CD1c-positive myeloid dendritic cell (primary cell): ENCODE measurements at regions not wholly inside any gene's neighbourhood (a gene's known extent, or its start where the extent isn't known, plus 50 kb on each side); places are given as distances from the start of the nearest gene placed in this dataset.
A peak's percentile ranks its signal among the peaks of the same experiment; 100 is the strongest.
"Not testable (repeated sequence)": the region's sequence is repeated elsewhere in the genome, so short reads cannot be mapped to it uniquely, and the experiment has no call there.

ENCODE experiments used
- DNase-seq: peaks from one replicate; pipeline ENCODE4 v3.0.0-alpha.2; 2016; ENCODE audit errors: extremely low spot score

DNA sequence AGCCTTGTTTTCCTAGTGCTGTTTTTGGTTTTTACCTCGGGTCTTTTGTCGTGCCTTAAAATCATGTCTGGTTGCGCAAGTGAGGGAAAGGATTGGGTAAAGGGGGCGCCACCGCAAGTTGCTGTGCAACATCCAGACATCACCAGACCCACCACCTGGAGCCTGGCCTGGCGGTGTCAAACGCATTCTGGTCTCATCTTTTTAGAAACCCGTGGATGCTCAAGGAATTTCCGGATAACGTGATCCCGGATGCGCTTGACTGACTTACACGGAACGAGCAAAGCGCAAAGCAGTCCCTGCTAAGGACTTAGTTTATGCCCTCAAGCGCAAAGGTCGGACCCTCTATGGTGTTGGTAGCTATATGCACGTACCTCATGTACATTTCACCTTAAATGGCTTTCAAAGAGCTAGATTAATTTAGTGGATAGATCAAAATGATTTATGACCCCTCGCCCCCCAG, 105.2 kb downstream of the OR2B2 start:
- DNase-seq: peak; percentile 21

DNA sequence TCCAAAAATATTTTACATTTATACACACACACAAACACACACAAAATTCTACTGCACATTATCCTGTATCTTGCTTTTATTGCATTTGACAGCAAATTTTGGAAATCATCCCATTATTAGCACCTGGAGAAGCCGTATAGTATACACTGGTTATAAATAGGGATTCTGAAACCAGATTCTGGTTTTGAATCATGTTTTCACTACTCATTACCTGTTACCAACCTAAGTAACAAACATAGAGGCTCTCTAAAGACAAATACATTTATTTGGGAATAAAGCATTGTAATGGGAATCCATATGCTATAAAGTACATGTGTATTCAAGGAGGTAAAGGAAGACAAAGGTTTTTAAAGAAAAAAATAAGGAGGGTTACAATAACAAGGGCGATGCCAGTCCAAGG, 106.8 kb downstream of the OR2B2 start:
- no peak for DNase-seq

DNA sequence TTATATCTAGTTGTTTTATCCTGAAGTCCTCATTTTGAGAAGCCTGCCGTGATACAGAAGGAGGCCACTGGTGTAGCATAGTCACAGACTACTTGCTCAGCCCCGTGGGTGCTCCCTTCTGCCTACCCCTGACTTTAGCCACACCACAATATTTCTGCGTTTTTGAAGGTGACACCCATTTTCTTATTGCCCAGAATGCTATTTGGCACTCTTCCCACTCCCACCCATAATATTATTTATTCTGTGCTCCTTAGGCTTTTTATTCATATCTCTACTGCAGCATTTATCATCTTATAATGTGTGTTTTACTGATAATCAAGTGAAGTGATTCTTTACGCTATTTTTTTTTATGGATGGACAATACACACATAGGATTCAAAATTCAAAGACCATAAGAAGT, 107.3 kb downstream of the OR2B2 start:
- no peak for DNase-seq

DNA sequence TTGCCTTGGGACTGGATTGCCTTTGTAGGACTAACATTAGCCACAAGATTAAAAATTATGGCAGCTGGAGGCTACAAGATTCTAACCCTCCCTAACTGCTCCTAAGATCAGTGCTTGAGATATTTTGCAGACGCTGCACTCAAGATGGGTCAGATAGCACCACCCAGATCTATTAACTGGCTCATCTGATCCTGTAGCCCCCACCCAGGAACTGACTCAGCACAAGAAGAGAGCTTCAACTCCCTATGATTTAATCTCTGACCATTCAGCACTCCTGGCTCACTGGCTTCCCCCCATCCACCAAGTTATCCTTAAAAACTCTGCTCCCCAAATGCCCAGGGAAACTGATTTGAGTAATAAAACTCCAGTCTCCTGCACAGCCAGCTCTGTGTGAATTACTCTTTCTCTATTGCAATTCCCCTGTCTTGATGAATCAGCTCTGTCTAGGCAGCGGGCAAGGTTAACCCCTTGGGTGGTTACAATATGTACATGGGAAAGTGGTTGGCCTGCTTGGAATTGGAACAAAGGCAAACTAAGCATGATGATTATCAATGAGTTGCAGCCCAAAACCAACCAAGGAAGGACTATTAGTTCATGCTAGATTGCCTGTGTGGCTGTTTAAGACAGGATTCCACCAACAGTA, 111.3 kb downstream of the OR2B2 start:
- DNase-seq: no peak

DNA sequence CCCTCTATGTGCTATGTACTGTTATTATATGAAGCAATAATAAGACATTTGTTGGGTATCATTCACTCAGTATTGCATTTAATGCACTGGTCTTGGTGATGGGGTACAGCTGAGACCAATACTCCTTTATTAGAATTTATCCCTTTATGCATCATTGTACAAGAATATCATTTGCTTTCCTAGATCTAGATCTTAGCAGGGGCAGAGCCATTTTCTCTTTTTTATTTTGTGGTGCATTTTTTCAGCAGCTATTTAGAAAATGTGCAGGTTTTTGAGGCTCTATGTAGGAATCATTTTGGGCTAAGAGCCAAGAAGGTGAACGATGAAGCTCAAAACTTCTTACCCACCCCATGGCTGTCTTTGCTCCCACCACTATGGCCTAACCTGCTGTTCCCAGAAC, 114.2 kb downstream of the OR2B2 start:
- no peak for DNase-seq

DNA sequence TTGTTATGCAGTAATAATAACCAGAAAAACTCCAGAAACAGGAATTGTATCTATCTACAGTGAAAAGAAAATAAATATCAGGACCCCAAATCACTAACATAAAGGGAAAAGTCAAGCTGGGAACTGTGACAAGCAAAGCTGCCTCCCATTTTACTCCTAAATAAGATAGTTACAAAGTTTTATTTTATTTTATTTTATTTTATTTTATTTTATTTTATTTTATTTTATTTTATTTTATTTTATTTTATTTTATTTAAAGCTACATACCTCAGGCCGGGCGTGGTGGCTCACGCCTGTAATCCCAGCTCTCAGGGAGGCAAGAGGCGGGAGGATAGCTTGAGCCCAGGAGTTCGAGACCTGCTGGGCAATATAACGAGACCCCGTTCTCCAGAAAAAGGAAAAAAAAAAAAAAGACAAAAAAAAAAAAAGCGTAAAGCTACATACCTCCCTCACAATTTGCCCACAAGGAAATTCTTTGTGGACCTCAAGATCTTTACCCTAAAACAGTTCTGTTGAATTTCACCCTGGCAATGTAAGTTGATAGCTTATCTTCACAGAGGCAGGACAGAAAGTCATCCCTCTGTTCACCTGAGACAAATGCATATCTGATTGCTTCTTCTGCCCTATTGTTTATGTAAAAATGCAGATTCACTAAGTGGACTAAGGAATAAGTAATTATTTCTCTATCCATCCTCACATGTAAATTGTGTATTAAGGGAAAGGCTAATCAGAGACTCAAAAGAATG, 115.3 kb downstream of the OR2B2 start:
- not testable (repeated sequence) for DNase-seq

DNA sequence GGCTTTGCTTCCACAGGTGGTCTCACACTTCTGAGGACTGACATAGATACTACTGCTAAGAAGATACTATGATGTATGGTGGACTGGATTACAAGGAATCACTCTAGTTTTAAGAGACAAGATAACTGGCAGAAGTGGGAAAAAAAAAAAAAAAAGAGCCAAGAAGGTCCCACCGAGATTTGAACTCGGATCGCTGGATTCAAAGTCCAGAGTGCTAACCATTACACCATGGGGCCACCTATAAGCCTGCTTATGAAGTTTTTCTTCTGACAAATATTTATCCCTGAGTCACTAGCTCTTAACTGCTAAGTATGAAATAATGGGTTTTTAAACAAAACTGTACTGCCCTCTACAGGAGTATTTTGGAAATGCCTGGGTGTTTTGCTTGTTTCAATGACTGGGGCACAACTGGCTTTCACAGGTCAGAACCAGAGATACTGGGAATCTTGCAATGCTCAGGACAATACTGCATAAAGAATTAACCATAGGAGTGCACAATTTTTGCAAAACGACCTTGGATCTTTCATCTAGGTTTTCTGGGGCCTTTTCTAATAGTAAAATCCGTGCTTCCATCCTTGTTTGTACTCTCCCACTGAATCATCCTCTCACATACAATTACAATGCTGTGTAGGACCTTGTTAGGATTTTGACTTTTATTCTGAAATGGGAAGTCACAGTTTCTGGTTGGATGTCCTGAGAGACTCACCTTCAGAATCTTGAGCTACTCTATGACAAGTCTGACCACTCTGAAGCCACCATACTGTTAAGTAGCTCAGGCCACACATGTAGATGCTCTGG, 116.3 kb downstream of the OR2B2 start:
- DNase-seq: peak; percentile 94

DNA sequence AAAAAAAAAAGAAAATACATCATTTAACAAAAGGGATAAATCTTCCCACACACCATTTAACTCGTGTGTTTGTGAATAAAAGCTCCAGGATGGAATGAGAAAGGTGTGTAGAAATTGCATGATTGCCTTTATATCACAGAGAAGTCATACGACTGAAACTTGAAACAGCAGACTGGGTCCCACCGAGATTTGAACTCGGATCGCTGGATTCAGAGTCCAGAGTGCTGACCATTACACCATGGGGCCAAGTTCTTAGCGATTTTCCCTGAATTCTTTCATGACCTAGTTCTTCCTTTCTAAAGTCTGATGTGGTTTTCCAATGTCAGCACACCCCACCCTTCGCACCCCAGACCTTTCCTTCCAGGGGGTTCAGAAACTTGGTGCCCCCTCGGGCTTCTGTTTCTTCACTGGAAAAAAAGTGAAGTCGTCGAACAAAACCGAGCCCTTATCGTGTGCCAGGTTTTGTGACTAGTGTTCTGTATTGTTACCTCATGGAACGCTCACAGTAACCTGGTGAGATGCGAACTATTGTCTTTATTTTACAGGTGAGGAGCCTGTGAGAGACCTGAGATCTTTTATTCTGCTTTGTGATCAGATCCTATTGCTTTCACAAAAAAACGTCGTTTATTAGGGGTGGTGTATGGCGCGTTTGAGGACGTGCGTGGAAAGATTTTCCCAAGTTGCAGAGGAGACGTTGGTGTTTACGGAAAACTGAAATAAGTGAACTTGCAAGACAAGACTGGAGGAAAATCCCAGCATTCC, 120.8 kb downstream of the OR2B2 start:
- DNase-seq: peak; percentile 51

DNA sequence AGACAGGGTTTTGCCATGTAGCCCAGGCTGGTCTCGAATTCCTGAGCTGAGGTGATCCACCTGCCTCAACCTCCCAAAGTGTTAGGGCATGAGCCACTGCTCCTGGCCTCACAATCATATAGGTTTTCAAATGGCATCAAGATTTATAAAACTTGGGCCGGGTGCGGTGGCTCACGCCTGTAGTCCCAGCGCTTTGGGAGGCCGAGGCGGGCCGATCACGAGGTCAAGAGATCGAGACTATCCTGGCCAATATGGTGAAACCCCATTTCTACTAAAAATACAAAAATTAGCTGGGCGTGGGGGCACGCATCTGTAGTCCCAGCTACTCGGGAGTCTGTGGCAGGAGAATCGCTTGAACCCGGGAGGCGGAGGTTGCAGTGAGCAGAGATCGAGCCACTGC, 123.8 kb downstream of the OR2B2 start:
- DNase-seq: not testable (repeated sequence)

DNA sequence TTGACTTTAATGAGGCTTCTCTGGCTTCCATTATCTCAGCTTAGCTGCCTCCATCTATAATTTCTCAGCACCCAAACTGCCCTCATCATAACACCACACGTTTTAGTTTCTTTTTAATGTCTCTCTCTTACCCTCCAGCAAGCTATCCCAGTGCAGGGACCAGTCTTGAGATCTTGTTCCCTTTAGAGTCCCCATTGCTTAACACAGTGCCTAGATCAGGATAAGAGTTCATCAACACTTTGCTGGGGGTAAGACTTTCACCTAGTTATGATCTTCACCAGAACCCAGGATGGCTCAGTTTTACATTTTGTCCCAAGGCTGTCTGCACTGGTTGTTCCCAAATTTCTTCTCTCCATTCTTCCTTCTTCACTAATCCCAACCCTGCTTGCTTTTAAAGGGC, 126.1 kb downstream of the OR2B2 start:
- DNase-seq: no peak

DNA sequence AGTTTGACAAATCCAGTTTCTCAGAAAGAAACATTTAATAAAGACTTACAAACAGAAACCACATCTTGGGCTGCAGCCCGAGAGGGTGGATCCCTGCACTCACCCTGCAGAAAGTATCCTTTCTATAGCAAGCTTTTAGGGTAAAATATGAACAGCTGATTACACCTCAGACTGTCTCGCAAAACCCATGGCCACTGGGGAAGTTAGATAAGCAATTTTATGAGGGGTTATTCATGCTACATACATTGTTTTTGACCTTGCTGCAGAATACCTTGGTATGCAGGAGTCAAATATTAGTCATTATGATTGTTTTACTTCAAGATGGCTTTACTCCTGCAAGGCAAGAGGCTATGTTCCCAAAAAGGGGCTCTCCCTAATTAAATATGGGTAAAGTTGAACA, 126.9 kb downstream of the OR2B2 start:
- no peak for DNase-seq

DNA sequence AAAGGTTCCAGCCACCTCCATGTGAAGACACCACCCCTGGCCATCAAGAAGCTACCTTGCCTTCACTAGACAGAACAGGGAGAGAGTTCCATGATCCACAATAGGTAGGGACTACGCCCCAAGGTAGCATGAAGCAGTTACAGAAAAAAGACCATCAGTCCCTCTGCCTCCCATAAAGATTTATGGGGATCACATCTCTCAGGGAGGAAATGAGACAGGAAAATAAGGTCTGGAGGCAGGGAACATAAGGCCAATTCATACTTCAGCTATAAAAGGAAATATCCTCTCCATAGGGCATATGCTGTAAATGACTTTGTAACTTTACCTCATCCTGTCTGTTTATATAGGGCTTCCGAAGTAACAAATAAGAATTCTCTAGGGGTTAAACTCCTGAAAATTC, 129.4 kb downstream of the OR2B2 start:
- DNase-seq: no peak

DNA sequence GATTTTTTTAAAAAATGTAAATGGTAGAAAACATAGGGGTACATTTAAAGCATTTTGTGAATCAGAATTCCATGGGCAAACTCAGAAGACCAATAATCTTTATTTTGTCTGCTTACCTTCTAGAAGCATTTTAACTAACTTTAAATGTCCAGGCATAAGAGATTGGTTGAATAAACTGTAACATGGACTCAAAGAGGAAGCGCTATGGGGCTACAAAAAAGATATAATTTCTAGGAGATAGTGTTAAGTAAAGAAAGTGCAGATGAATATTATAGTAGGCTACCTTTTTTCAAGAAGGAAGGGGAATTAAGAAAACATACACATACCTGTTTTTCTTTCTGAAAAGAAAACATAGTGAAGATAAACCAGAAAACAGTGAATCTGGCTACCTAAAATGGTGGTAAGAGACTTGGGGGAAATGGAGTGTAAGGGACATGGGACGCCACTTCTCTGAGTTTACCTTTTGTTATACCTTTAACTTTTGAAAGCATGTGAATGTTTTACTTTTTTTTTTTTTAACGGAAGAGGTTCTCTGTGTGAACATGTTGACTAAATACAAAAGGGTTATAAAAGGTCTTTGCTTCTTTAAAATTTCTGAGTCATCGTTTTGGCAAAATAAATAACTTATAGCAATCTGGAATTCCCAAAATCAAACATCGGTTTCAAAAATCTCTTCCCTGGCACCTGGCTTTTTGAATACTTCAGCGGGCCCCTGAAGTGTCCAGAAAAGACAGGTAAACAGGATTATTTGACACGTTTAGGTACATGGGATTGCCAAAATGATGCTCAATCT, 133.4 kb downstream of the OR2B2 start:
- no peak for DNase-seq

DNA sequence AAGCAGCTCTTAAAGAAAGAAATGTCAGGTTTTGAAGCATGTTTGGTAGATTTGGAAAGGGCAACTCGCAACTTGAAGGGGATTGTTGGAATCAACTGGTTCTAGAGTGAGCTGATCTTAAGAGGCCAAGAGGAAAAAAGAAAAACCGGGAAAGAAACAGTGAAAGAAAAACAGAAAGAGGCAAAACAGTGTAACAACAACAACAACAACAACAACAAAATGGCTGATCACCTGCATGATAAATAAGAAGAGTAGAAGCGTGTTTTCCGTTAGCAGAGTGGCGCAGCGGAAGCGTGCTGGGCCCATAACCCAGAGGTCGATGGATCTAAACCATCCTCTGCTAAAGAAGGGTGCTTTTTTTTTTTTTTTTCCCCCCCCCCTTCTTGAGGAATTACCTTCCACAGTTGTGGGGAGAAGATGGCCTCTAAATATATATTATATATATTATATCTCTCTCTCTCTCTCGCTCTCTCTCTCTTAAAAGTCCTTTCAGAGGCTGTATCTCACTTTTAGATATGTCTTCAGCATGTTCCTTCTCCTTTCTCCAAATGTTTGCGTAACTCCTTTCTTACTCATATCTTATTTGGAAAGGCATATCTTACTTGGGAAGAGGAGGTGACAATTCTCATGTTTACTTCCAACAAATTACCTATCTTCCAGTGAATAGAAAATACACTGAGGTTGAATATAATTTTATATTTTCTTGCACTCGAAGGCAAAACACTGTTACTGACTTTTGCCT, 134.4 kb downstream of the OR2B2 start:
- DNase-seq: no peak

DNA sequence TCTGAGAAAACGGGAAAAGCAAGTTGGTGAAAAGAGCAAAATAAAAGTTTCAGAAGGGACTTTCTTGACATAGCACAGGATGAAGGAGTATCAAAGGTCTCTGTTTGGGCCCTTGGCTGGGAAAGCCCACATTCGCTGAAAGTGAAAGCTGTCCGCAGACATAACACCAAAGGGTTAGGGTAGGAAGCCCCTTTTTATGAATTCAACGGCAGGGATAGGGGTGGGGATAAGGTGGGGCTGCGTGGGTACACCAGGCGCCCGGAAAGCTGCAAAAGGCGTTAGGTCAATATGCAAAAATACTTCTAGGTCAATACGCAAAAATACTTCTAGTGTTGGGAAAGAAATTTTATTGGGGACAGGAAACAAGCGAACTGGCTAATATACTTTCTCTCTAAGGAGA, 135.1 kb downstream of the OR2B2 start:
- no peak for DNase-seq

DNA sequence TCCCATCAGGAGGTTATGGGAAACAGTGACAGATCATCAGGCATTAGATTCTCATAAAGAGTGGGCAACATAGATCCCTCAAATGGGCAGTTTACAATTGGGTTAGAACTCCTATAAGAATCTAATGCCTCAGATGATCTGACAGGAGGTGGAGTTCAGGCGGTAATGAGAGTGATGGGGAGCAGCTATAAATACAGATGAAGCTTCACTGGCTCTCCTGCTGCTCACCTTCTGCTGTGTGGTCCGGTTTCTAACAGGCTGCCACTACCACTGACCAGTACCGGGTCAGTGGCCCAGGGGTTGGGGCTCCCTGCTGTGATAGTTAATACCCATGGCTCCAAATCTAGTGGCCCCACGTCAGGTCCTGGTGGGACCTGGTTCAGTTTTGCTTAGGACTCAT, 135.7 kb downstream of the OR2B2 start:
- DNase-seq: no peak

DNA sequence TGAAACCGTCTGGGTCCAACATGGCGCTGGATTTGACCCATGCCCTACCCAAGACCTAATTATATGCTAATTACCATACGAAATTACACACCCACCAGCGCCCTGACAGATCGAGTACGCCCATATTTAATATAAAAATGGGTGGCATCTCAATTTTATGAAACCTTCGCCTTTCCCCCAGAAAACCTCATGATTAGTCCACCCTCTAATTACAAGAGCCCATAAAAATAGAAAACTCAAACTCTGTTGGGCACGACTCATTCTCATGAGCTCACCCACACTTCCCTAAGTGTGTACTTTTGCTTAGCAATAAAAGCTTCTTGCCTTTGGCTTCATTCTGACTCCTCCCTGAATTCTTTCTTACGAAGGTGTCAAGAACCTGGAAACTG, 136.4 kb downstream of the OR2B2 start:
- peak; percentile 11 for DNase-seq

DNA sequence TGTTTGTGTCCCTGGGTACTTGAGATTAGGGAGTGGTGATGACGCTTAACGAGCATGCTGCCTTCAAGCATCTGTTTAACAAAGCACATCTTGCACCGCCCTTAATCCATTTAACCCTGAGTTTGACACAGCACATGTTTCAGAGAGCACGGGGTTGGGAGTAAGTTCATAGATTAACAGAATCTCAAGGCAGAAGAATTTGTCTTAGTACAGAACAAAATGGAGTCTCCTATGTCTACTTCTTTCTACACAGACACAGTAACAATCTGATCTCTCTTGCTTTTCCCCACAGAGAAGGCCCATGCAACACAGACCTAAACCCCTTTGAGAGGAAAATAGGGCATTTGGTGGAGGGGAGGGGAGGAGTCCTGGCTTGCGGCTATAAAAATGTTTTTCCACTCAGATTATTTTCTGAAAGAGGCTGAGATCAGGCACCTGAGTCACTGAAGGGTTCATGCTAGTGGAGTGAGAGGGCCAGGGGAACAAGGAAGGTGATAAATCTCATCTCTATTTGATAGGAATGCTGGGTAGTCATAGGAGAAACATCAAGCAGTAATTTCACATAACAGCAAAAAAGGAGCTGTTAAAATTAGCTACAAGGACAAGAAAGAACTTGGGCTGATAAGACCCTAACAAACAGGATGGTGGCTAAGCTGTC, 136.9 kb downstream of the OR2B2 start:
- not testable (repeated sequence) for DNase-seq

DNA sequence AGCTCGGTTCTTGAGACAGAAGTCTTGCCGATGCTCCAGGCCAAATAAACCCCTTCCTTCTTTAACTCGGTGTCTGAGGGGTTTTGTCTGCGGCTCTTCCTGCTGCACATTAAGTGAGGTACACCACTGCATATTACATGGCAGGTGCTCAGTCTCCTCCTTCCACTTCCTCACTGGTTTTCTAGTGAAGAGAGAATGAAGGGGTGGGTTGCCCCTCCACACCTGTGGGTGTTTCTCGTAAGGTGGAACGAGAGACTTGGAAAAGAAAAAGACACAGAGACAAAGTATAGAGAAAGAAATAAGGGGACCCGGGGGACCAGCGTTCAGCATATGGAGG, 138.0 kb downstream of the OR2B2 start:
- DNase-seq: not testable (repeated sequence)
